Endothelial cell of umbilical vein (primary cell): ENCODE measurements at regions not wholly inside any gene's neighbourhood (a gene's known extent, or its start where the extent isn't known, plus 50 kb on each side); places are given as distances from the start of the nearest gene placed in this dataset.

Source experiments
- BruUV-seq: library from RNA; stranded (reverse); fragments of 400-500 nt; replicated peaks from 2 replicates; lab custom pipeline; 2021; lab: Mats Ljungman, UMichigan
- CTCF ChIA-PET: fragments of 300-600, 350-600 bp; sonication (Branson Sonifier 250); formaldehyde crosslinking; loops from one replicate; lab custom pipeline; 2021; ENCODE audit warnings: antibody characterized with exemption, inconsistent platforms; lab: Charles Lee
- POLR2A ChIA-PET: fragments of 300-600, 350-600 bp; sonication (Branson Sonifier 250); formaldehyde crosslinking; loops from one replicate; lab custom pipeline; 2021; ENCODE audit warnings: antibody characterized with exemption, inconsistent platforms; lab: Charles Lee
- DNase-seq: peaks from one replicate; pipeline ENCODE4 v3.0.0-alpha.2; 2011; ENCODE audit warnings: low read depth, low spot score
- FAIRE-seq: peaks from 2 replicates; lab custom pipeline; 2011; peaks lifted over from hg19 to GRCh38; lab: Jason Lieb, UNC
- H2AFZ ChIP-seq: 2 replicates; pipeline ENCODE4 v1.6.0; 2012; ENCODE audit warnings: low read depth, low read length, control low read depth, inconsistent platforms
- H3K27ac ChIP-seq: 2 replicates; pipeline ENCODE4 v1.5.1; 2011; ENCODE audit warnings: low read depth, mild to moderate bottlenecking, control low read depth, low read length, moderate library complexity; ENCODE audit not compliant: insufficient read depth
- H3K27me3 ChIP-seq, 2 experiments: 2 replicates each; pipeline versions ENCODE4 v1.6.0 to v1.6.1; 2011; ENCODE audit warnings: low read length in 2 of 2, mixed read lengths in 1 of 2; ENCODE audit not compliant: control insufficient read depth in 2 of 2, insufficient read depth in 2 of 2
- H3K36me3 ChIP-seq, 2 experiments: 2 replicates in 1 of 2; 3 replicates in 1 of 2; pipeline ENCODE4 v1.5.1; 2011; ENCODE audit warnings: low read length in 2 of 2, mild to moderate bottlenecking in 1 of 2, moderate library complexity in 1 of 2; ENCODE audit not compliant: control insufficient read depth in 2 of 2, insufficient read depth in 2 of 2; ENCODE audit errors: extremely low read depth in 1 of 2
- H3K4me1 ChIP-seq: 3 replicates; pipeline ENCODE4 v1.5.1; 2011; ENCODE audit warnings: mild to moderate bottlenecking, low read length; ENCODE audit not compliant: control insufficient read depth, insufficient read depth; ENCODE audit errors: extremely low read depth
- H3K4me2 ChIP-seq: 2 replicates; pipeline ENCODE4 v1.6.1; 2011; ENCODE audit warnings: low read length, control low read depth, mixed read lengths; ENCODE audit not compliant: insufficient read depth
- H3K4me3 ChIP-seq, 3 experiments: fragments of 200-600 bp in 1 of 3; sonication (generic), shearing (Covaris generic) in 1 of 3; replicated peaks in 1 of 3; 2 replicates each; pipeline ENCODE4 v1.5.1; 2011 to 2016; ENCODE audit warnings: control low read depth in 3 of 3, low read length in 3 of 3, mild to moderate bottlenecking in 2 of 3, inconsistent platforms in 1 of 3, low read depth in 1 of 3, moderate library complexity in 1 of 3; ENCODE audit not compliant: insufficient read depth in 1 of 3
- H3K79me2 ChIP-seq: 2 replicates; pipeline ENCODE4 v1.6.0; 2012; ENCODE audit warnings: low read length, inconsistent platforms; ENCODE audit not compliant: control insufficient read depth, insufficient read depth
- H3K9ac ChIP-seq: replicated peaks from 2 replicates; pipeline ENCODE3; 2011; ENCODE audit warnings: low read length, control low read depth; ENCODE audit not compliant: insufficient read depth; ENCODE audit errors: extremely low read depth
- H3K9me1 ChIP-seq: replicated peaks from 3 replicates; pipeline ENCODE4 v1.6.0; 2011; ENCODE audit warnings: mild to moderate bottlenecking, low read length; ENCODE audit not compliant: control insufficient read depth, insufficient read depth; ENCODE audit errors: extremely low read depth
- H3K9me3 ChIP-seq: replicated peaks from 2 replicates; pipeline ENCODE4 v1.5.1; 2012; ENCODE audit warnings: low read length, inconsistent platforms; ENCODE audit not compliant: control insufficient read depth, insufficient read depth
- H4K20me1 ChIP-seq: replicated peaks from 2 replicates; pipeline ENCODE3; 2011; ENCODE audit warnings: mild to moderate bottlenecking, low read length; ENCODE audit not compliant: control insufficient read depth, insufficient read depth; ENCODE audit errors: extremely low read depth
- EZH2 ChIP-seq: IDR thresholded peaks from 2 replicates; pipeline ENCODE4 v1.6.1; 2012; ENCODE audit warnings: borderline replicate concordance, low read depth, mild to moderate bottlenecking, moderate library complexity, low read length, inconsistent platforms; ENCODE audit not compliant: severe bottlenecking
- FOS ChIP-seq: IDR thresholded peaks from 2 replicates; pipeline ENCODE4 v1.6.1; 2011; ENCODE audit warnings: mild to moderate bottlenecking, low read length, moderate library complexity, borderline replicate concordance; ENCODE audit not compliant: insufficient read depth
- GATA2 ChIP-seq: IDR thresholded peaks from 2 replicates; pipeline ENCODE4 v1.7.0; 2011; ENCODE audit warnings: low read depth, mild to moderate bottlenecking, moderate library complexity, mixed read lengths, low read length; ENCODE audit not compliant: insufficient read length, insufficient read depth
- JUN ChIP-seq: IDR thresholded peaks from 2 replicates; pipeline ENCODE4 v1.6.1; 2011; ENCODE audit warnings: borderline replicate concordance, low read depth; ENCODE audit not compliant: insufficient read length, insufficient read depth
- MYC ChIP-seq: IDR thresholded peaks from one replicate; pipeline ENCODE4 v1.6.1; 2011; ENCODE audit warnings: mild to moderate bottlenecking, low read depth, low read length
- POLR2A ChIP-seq: IDR thresholded peaks from 2 replicates; pipeline ENCODE4 v1.6.1; 2012; ENCODE audit warnings: low read depth, mild to moderate bottlenecking, control low read depth, low read length
- POLR2AphosphoS5 ChIP-seq: IDR thresholded peaks from 2 replicates; pipeline ENCODE4 v1.6.1; 2012; ENCODE audit warnings: low read depth, mild to moderate bottlenecking, control low read depth, low read length, moderate library complexity; ENCODE audit not compliant: insufficient read depth
- dilution Hi-C: fragments of 300-500 bp; cut with MboI; formaldehyde crosslinking; loops from one replicate; pipeline ENCODE4 v1.15.0; 2019; ENCODE audit warnings: low sequenced_read_pairs; ENCODE audit not compliant: extremely low pct_ligation_motif_present
- intact Hi-C: fragments of 100-400 bp; cut with micrococcal nuclease; formaldehyde crosslinking; loops from one replicate; pipeline ENCODE4 v1.10.0; 2022
- TF ChIP-seq, protein P1 (sequence below), 2 donors: IDR thresholded peaks; 1 replicate in 1 of 2; 2 replicates in 1 of 2; pipeline ENCODE4 v1.5.1; 2011; ENCODE audit warnings: low read length in 2 of 2, mild to moderate bottlenecking in 2 of 2, moderate library complexity in 2 of 2, control low read depth in 1 of 2, inconsistent platforms in 1 of 2, low read depth in 1 of 2; ENCODE audit not compliant: insufficient read depth in 1 of 2; ENCODE audit errors: extremely low read depth in 1 of 2
- TF ChIP-seq, protein P2 (sequence below): IDR thresholded peaks from 2 replicates; pipeline ENCODE4 v1.6.1; 2011; ENCODE audit not compliant: insufficient read depth, insufficient read length

DNA sequence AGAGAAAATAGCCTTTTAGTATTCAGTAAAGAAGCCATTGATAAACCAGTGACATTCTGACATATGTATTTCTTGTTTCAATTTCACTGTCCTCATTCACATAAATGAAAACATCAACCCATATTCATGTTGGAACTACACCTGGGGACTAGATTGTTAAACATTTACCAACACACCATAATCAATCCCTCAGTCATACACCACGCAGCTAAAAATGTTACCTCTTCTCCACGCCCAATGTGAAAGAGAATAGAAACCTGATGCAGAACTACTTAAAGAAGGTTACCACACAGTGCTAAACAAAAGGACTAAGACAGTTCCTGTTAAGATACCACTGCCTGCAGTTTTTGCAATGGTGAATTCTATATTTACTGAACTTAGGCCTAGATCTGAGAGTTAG, 518.9 kb downstream of the PRELID2 start:
- Histone ChIP-seq H2AFZ (no peak overlapping the region), H3K79me2 (no peaks in the 10 kb centered on the region), H3K9me3 (no peaks in the 10 kb centered on the region), H4K20me1 (no peaks in the 10 kb centered on the region), H3K27ac (no peak overlapping the region), H3K9me1 (no peaks in the 10 kb centered on the region), H3K27me3 (no peaks in the 10 kb centered on the region), H3K4me1 (no peaks in the 10 kb centered on the region), H3K4me3 (no peak overlapping the region), H3K36me3 (no peaks in the 10 kb centered on the region), H3K9ac (no peak overlapping the region), H3K4me2 (no peak overlapping the region)
- no peak for TF ChIP-seq FOS
- FAIRE-seq (no peak), DNase-seq (no peak)
- CTCF ChIA-PET, result no interaction called here
- BruUV-seq, result no TSS peak
- dilution Hi-C loops (no loop called here), intact Hi-C loops (no loop called here)
- POLR2A ChIA-PET, result no interaction called here

DNA sequence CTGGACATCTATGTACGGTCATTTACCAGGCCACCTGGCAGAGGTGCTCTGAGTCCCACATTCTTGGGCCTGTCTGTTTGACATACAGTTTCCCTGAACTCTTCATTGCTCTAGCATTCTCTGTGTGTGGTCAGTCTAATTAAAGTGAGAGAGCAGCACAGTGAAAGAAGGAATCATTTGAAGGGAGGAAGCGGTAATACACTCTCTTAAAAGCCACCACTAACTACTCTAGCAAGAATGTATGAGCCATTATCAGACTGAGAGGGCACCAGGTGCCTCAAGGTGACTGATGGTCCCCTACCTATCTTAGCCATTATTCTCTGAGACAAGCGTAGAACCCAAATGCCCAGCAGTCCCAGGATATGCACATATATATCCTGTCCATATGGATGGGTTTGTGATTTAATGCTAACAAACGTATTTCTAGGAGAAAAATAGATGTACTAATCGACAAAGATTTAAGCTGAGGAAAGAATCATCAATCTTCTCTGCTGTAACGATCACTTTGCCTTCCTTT, 527.2 kb downstream of the PRELID2 start:
- Histone ChIP-seq H3K4me3 (no peak overlapping the region), H3K27me3 (no peaks in the 10 kb centered on the region), H3K79me2 (no peaks in the 10 kb centered on the region), H3K4me1 (no peaks in the 10 kb centered on the region), H3K27ac (no peak overlapping the region), H3K36me3 (no peaks in the 10 kb centered on the region), H2AFZ (no peak overlapping the region), H4K20me1 (no peaks in the 10 kb centered on the region), H3K9me3 (no peaks in the 10 kb centered on the region), H3K4me2 (no peak overlapping the region), H3K9me1 (no peaks in the 10 kb centered on the region), H3K9ac (no peak overlapping the region)
- intact Hi-C loops (loop anchor here (5.0 kb wide), 1 partner anchor 864 kb away; no protein-coding TSS in a partner anchor), dilution Hi-C loops (no loop called here)
- POLR2A ChIA-PET, result no interaction called here
- no peak for TF ChIP-seq MYC
- TF ChIP-seq JUN, result no peak
- TF ChIP-seq, protein P1, sequence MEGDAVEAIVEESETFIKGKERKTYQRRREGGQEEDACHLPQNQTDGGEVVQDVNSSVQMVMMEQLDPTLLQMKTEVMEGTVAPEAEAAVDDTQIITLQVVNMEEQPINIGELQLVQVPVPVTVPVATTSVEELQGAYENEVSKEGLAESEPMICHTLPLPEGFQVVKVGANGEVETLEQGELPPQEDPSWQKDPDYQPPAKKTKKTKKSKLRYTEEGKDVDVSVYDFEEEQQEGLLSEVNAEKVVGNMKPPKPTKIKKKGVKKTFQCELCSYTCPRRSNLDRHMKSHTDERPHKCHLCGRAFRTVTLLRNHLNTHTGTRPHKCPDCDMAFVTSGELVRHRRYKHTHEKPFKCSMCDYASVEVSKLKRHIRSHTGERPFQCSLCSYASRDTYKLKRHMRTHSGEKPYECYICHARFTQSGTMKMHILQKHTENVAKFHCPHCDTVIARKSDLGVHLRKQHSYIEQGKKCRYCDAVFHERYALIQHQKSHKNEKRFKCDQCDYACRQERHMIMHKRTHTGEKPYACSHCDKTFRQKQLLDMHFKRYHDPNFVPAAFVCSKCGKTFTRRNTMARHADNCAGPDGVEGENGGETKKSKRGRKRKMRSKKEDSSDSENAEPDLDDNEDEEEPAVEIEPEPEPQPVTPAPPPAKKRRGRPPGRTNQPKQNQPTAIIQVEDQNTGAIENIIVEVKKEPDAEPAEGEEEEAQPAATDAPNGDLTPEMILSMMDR (IDR thresholded peaks at IDR 0.05; ENCODE audit: extremely low read depth in 1 of 2, insufficient read depth in 1 of 2, low read depth in 1 of 2, low read length in 2 of 2), result no peak
- no peak for TF ChIP-seq POLR2AphosphoS5
- TF ChIP-seq, protein P2, sequence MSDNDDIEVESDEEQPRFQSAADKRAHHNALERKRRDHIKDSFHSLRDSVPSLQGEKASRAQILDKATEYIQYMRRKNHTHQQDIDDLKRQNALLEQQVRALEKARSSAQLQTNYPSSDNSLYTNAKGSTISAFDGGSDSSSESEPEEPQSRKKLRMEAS, result no peak
- no peak for TF ChIP-seq GATA2
- no peak for TF ChIP-seq EZH2
- TF ChIP-seq FOS, result no peak
- TF ChIP-seq POLR2A, result no peak
- no TSS peak for BruUV-seq
- FAIRE-seq (no peak), DNase-seq (no peak)
- CTCF ChIA-PET, result no interaction called here
